SK-N-SH (cell line): ENCODE measurements at regions not wholly inside any gene's neighbourhood (a gene's known extent, or its start where the extent isn't known, plus 50 kb on each side); places are given as distances from the start of the nearest gene placed in this dataset.
"Not testable (repeated sequence)": the region's sequence is repeated elsewhere in the genome, so short reads cannot be mapped to it uniquely, and the experiment has no call there.

Experiments
- CTCF ChIA-PET: fragments of 300-600, 350-600 bp; formaldehyde crosslinking; extraction: SDS; loops from one replicate; lab custom pipeline; 2021; lab: Yijun Ruan, JAX
- POLR2A ChIA-PET: fragments of 350-600 bp; sonication (Branson Sonifier 250); formaldehyde crosslinking; extraction: SDS; loops from one replicate; lab custom pipeline; 2020; ENCODE audit warnings: antibody characterized with exemption, inconsistent platforms; lab: Yijun Ruan, JAX
- DNase-seq: peaks from one replicate; pipeline ENCODE4 v3.0.0; 2012
- H2AFZ ChIP-seq: fragments of 200-600 bp; sonication (generic); 2 replicates; pipeline ENCODE4 v1.8.1; 2016; ENCODE audit warnings: antibody characterized with exemption, mild to moderate bottlenecking, low read depth
- H3F3A ChIP-seq: fragments of 200-600 bp; sonication (generic); replicated peaks from 2 replicates; pipeline ENCODE3; 2016; ENCODE audit warnings: antibody characterized with exemption, mild to moderate bottlenecking; ENCODE audit not compliant: insufficient read depth
- H3K27ac ChIP-seq, 2 experiments: fragments of 200-500 bp in 1 of 2; fragments of 200-600 bp in 1 of 2; sonication (Bioruptor generic) in 1 of 2; sonication (generic), shearing (Covaris generic) in 1 of 2; 2 replicates each; pipeline versions ENCODE4 v1.5.1 to v1.6.1; 2014 to 2016; ENCODE audit warnings: low read depth in 2 of 2, inconsistent platforms in 1 of 2, low read length in 1 of 2, mild to moderate bottlenecking in 1 of 2, mixed read lengths in 1 of 2
- H3K27me3 ChIP-seq: fragments of 200-600 bp; sonication (generic), shearing (Covaris generic); 2 replicates; pipeline ENCODE4 v1.6.1; 2016; ENCODE audit warnings: mixed run types; ENCODE audit not compliant: insufficient read depth
- H3K36me3 ChIP-seq, 2 experiments: fragments of 200-500 bp in 1 of 2; fragments of 200-600 bp in 1 of 2; sonication (Bioruptor generic) in 1 of 2; sonication (generic) in 1 of 2; replicated peaks in 1 of 2; 2 replicates each; pipeline versions ENCODE3 to v1.5.1; 2014 to 2016; ENCODE audit warnings: low read length in 1 of 2, mild to moderate bottlenecking in 1 of 2; ENCODE audit not compliant: insufficient read depth in 2 of 2, control insufficient read depth in 1 of 2
- H3K4me1 ChIP-seq, 2 experiments: fragments of 200-500 bp in 1 of 2; fragments of 200-600 bp in 1 of 2; sonication (Bioruptor generic) in 1 of 2; sonication (generic), shearing (Covaris generic) in 1 of 2; 2 replicates each; pipeline versions ENCODE4 v1.5.1 to v1.6.1; 2014 to 2016; ENCODE audit warnings: low read depth in 1 of 2, low read length in 1 of 2, mixed run types in 1 of 2; ENCODE audit not compliant: insufficient read depth in 2 of 2, control insufficient read depth in 1 of 2
- H3K4me2 ChIP-seq: fragments of 200-600 bp; sonication (generic), shearing (Covaris generic); 2 replicates; pipeline ENCODE4 v1.6.1; 2017; ENCODE audit warnings: mixed run types
- H3K4me3 ChIP-seq, 2 experiments: fragments of 200-500 bp in 1 of 2; fragments of 200-600 bp in 1 of 2; sonication (Bioruptor generic) in 1 of 2; sonication (generic), shearing (Covaris generic) in 1 of 2; 2 replicates each; pipeline versions ENCODE4 v1.5.1 to v1.8.1; 2014 to 2016; ENCODE audit warnings: low read depth in 2 of 2, inconsistent platforms in 1 of 2, low read length in 1 of 2, mild to moderate bottlenecking in 1 of 2, mixed read lengths in 1 of 2, moderate library complexity in 1 of 2
- H3K79me2 ChIP-seq: fragments of 200-600 bp; sonication (generic); 2 replicates; pipeline ENCODE4 v1.8.1; 2017; ENCODE audit warnings: mild to moderate bottlenecking; ENCODE audit not compliant: insufficient read depth
- H3K9ac ChIP-seq: fragments of 200-600 bp; sonication (generic); 2 replicates; pipeline ENCODE4 v1.6.1; 2017; ENCODE audit warnings: mixed run types
- H3K9me2 ChIP-seq: fragments of 200-600 bp; sonication (generic); 2 replicates; pipeline ENCODE4 v1.6.1; 2017; ENCODE audit warnings: mixed run types
- H3K9me3 ChIP-seq: fragments of 200-600 bp; sonication (generic); 2 replicates; pipeline ENCODE4 v1.6.1; 2017; ENCODE audit warnings: mixed run types, mild to moderate bottlenecking, moderate library complexity
- H4K20me1 ChIP-seq: fragments of 200-600 bp; sonication (generic); 2 replicates; pipeline ENCODE4 v1.6.1; 2017; ENCODE audit warnings: mild to moderate bottlenecking, mixed run types; ENCODE audit not compliant: insufficient read depth
- GATA2 ChIP-seq: sonication (generic); formaldehyde crosslinking; IDR thresholded peaks from 2 replicates; pipeline ENCODE4 v1.5.0; 2020; ENCODE audit warnings: mild to moderate bottlenecking, missing genetic modification reagents
- JUND ChIP-seq: IDR thresholded peaks from 2 replicates; pipeline ENCODE4 v1.4.0; 2012
- MAX ChIP-seq: IDR thresholded peaks from 2 replicates; pipeline ENCODE4 v1.4.0; 2012; ENCODE audit warnings: low read depth
- NRF1 ChIP-seq: IDR thresholded peaks from 2 replicates; pipeline ENCODE4 v1.6.1; 2012; ENCODE audit warnings: low read depth, mild to moderate bottlenecking, low read length
- POLR2AphosphoS5 ChIP-seq: IDR thresholded peaks from 2 replicates; pipeline ENCODE4 v1.6.1; 2012; ENCODE audit warnings: low read depth, low read length
- RCOR1 ChIP-seq: fragments of 150-350 bp; IDR thresholded peaks from 2 replicates; pipeline ENCODE4 v1.6.1; 2017; ENCODE audit warnings: antibody characterized with exemption, low read length
- TAF1 ChIP-seq: IDR thresholded peaks from 2 replicates; pipeline ENCODE4 v1.6.1; 2012; ENCODE audit warnings: low read depth, mild to moderate bottlenecking, low read length, moderate library complexity, borderline replicate concordance
- TEAD4 ChIP-seq: IDR thresholded peaks from 2 replicates; pipeline ENCODE4 v1.4.0; 2012; ENCODE audit warnings: mild to moderate bottlenecking, borderline replicate concordance; ENCODE audit not compliant: insufficient read depth
- WGBS: methylation state at CpG from one replicate; pipeline ENCODE4 v1.1.6; 2017; ENCODE audit warnings: low lambda C conversion rate; 5-methylcytosine and 5-hydroxymethylcytosine counted together
- TF ChIP-seq, protein P1 (sequence below): IDR thresholded peaks from 2 replicates; pipeline ENCODE4 v1.4.0; 2012; ENCODE audit warnings: low read depth, borderline replicate concordance
- TF ChIP-seq, protein P2 (sequence below): IDR thresholded peaks from 2 replicates; pipeline ENCODE4; 2012
- TF ChIP-seq, protein P3 (sequence below): IDR thresholded peaks from 2 replicates; pipeline ENCODE4 v1.4.0; 2012; ENCODE audit warnings: low read depth, borderline replicate concordance
- TF ChIP-seq, protein P4 (sequence below): fragments of 200-600 bp; sonication (generic); IDR thresholded peaks from 2 replicates; pipeline ENCODE4 v1.6.1; 2017; ENCODE audit warnings: antibody characterized with exemption, mild to moderate bottlenecking, moderate library complexity

- Histone ChIP-seq H3K27ac (no peak overlapping the region), H3K9ac (no peak overlapping the region), H4K20me1 (no peaks in the 10 kb centered on the region), H3K4me1 (no peaks in the 10 kb centered on the region), H3K36me3 (no peaks in the 10 kb centered on the region), H3K79me2 (no peaks in the 10 kb centered on the region), H3F3A (no peaks in the 10 kb centered on the region), H3K4me2 (no peak overlapping the region), H3K27me3 (no peaks in the 10 kb centered on the region), H3K9me3 (no peaks in the 10 kb centered on the region), H2AFZ (no peak overlapping the region), H3K9me2 (no peaks in the 10 kb centered on the region), H3K4me3 (no peak overlapping the region)
- DNase-seq, result no peak
- TF ChIP-seq, protein P1, sequence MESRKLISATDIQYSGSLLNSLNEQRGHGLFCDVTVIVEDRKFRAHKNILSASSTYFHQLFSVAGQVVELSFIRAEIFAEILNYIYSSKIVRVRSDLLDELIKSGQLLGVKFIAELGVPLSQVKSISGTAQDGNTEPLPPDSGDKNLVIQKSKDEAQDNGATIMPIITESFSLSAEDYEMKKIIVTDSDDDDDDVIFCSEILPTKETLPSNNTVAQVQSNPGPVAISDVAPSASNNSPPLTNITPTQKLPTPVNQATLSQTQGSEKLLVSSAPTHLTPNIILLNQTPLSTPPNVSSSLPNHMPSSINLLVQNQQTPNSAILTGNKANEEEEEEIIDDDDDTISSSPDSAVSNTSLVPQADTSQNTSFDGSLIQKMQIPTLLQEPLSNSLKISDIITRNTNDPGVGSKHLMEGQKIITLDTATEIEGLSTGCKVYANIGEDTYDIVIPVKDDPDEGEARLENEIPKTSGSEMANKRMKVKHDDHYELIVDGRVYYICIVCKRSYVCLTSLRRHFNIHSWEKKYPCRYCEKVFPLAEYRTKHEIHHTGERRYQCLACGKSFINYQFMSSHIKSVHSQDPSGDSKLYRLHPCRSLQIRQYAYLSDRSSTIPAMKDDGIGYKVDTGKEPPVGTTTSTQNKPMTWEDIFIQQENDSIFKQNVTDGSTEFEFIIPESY, result no peak
- TF ChIP-seq RCOR1 (no peak), TAF1 (no peak), MAX (no peak), NRF1 (no peak), TEAD4 (no peak), GATA2 (no peak), POLR2AphosphoS5 (no peak), JUND (no peak)
- TF ChIP-seq, protein P2, sequence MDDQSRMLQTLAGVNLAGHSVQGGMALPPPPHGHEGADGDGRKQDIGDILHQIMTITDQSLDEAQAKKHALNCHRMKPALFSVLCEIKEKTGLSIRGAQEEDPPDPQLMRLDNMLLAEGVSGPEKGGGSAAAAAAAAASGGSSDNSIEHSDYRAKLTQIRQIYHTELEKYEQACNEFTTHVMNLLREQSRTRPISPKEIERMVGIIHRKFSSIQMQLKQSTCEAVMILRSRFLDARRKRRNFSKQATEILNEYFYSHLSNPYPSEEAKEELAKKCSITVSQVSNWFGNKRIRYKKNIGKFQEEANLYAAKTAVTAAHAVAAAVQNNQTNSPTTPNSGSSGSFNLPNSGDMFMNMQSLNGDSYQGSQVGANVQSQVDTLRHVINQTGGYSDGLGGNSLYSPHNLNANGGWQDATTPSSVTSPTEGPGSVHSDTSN, result no peak
- TF ChIP-seq, protein P3, sequence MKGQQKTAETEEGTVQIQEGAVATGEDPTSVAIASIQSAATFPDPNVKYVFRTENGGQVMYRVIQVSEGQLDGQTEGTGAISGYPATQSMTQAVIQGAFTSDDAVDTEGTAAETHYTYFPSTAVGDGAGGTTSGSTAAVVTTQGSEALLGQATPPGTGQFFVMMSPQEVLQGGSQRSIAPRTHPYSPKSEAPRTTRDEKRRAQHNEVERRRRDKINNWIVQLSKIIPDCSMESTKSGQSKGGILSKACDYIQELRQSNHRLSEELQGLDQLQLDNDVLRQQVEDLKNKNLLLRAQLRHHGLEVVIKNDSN, result no peak
- TF ChIP-seq, protein P4, sequence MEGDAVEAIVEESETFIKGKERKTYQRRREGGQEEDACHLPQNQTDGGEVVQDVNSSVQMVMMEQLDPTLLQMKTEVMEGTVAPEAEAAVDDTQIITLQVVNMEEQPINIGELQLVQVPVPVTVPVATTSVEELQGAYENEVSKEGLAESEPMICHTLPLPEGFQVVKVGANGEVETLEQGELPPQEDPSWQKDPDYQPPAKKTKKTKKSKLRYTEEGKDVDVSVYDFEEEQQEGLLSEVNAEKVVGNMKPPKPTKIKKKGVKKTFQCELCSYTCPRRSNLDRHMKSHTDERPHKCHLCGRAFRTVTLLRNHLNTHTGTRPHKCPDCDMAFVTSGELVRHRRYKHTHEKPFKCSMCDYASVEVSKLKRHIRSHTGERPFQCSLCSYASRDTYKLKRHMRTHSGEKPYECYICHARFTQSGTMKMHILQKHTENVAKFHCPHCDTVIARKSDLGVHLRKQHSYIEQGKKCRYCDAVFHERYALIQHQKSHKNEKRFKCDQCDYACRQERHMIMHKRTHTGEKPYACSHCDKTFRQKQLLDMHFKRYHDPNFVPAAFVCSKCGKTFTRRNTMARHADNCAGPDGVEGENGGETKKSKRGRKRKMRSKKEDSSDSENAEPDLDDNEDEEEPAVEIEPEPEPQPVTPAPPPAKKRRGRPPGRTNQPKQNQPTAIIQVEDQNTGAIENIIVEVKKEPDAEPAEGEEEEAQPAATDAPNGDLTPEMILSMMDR, result no peak
- CTCF ChIA-PET, result no interaction called here
- POLR2A ChIA-PET, result no interaction called here
Observed at GRCh38 chr3:153567556-153567955, 405.5 kb downstream of the RAP2B start.

DNA sequence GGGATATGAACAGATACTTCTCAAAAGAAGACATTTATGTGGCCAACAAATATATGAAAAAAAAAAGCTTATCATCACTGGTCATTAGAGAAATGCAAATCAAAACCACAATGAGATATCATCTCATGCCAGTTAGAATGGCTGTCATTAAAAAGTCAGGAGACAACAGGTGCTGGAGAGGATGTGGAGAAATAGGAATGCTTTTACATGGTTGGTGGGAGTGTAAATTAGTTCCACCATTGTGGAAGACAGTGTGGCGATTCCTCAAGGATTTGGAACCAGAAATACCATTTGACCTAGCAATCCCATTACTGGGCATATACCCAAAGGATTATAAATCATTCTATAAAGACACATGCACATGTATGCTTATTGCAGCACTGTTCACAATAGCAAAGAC lies 408.5 kb downstream of the RAP2B start:
- H3K9me3 ChIP-seq, DNase-seq, H3K79me2 ChIP-seq, H3K27me3 ChIP-seq, H3K9ac ChIP-seq, H3K9me2 ChIP-seq, H3K4me2 ChIP-seq, H3K4me3 ChIP-seq, H3F3A ChIP-seq, CTCF ChIA-PET, H3K4me1 ChIP-seq, H4K20me1 ChIP-seq, H3K27ac ChIP-seq, H3K36me3 ChIP-seq, H2AFZ ChIP-seq, POLR2A ChIA-PET: not testable (repeated sequence)
- WGBS, result 0% methylated on average over 1 of the region's 1 CpG
